ENCODE measurements at regions not wholly inside any gene's neighbourhood (a gene's known extent, or its start where the extent isn't known, plus 50 kb on each side); places are given as distances from the start of the nearest gene placed in this dataset.

DNA sequence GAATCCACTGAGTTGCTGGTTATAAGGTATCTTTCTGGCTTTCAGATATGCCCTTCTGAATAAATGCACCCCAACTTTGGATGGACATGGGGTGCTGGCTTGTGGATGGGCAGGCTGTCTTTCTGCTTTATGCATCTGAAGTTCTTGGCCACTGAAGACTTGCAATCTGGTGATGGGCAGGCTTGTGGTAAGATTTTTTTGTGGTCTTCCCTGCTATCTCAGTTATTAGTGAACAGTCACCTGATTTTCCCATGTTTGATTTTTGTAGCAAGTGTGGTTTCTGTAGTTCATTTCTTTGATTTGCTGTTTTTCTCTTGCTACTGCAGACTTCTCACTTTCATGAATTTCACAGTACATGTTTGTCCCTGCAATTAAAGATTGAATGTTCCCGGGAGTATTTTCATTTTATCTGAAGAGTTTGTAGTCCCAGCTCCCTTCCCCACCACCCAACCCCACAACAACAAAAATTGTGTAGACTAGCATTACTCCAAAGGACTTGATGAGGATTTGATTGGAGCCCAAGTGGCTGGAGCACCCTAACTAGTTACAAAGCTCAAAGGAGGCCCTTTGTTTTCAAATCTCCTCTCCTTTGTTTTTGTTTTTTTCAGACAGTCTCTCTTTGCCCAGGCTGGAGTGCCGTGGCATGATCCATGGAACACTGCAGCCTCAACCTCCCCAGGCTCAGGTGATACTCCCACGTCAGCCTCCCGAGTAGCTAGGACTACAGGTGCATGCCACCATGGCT lies 63.6 kb upstream of the MGAT5 start:
- Mint-ChIP-seq H3K9me3 (peaks cover 3% of the 10 kb centered on the region), H3K4me1 (peaks cover 48% of the 10 kb centered on the region), H3K27ac (no peak overlapping the region), H3K36me3 (no peaks in the 10 kb centered on the region), H3K4me3 (no peak overlapping the region)
- ATAC-seq (no peak), DNase-seq (ENCODE audit: low spot score in 2 of 2) (no peak)

GRCh38 chr2:134190807-134191203 lies 63.1 kb upstream of the MGAT5 start:
- Mint-ChIP-seq H3K9me3 (peaks cover 3% of the 10 kb centered on the region), H3K4me3 (no peak overlapping the region), H3K4me1 (peaks cover 48% of the 10 kb centered on the region), H3K27ac (no peak overlapping the region), H3K36me3 (no peaks in the 10 kb centered on the region)
- ATAC-seq (no peak), DNase-seq (ENCODE audit: low spot score in 2 of 2) (no peak)

DNA sequence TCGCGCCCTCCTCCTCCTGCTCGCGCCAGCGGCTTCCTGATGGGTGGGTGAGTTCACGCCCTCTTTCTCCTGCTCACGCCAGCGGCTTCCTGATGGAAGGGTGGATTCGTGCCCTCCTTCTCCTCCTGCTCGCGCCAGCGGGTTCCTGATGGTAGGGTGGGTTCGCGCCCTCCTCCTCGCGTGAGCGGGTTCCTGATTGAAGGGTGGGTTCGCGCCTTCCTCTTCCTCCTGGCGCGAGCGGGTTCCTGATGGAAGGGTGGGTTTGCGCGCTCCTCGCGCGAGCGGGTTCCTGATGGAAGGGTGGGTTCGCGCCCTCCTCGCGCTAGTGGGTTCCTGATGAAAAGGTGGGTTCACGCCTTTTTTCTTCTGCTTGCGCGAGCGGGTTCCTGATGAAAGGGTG lies 62.0 kb upstream of the MGAT5 start:
- peaks cover 40% of the 10 kb centered on the region for H3K4me1 Mint-ChIP-seq
- H3K4me3 Mint-ChIP-seq, result no peak overlapping the region
- H3K36me3 Mint-ChIP-seq, result no peaks in the 10 kb centered on the region
- no peak for DNase-seq (ENCODE audit: low spot score in 2 of 2)
- H3K9me3 Mint-ChIP-seq, result peaks cover 3% of the 10 kb centered on the region
- ATAC-seq, result no peak
- H3K27ac Mint-ChIP-seq, result no peak overlapping the region

DNA sequence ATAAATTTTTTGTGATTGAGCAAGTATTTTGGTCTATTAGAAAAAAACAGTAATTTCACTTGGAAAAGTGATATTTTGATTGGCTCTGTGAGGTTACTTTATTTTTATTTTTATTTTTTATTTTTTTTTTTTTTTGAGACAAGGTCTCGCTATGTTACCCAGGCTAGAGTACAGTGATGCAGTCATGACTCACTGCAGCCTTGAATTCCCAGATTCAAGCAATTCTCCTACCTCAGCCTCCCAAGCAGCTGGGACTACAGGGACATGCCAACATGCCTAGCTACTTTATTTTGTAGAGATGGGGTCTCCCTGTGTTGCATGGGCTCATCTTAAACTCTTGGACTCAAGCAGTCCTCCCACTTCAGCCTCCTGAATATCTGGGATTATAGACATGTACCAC lies 60.9 kb upstream of the MGAT5 start:
- Mint-ChIP-seq H3K36me3 (no peaks in the 10 kb centered on the region), H3K4me3 (no peak overlapping the region), H3K4me1 (peaks cover 43% of the 10 kb centered on the region), H3K9me3 (peaks cover 3% of the 10 kb centered on the region), H3K27ac (no peak overlapping the region)
- DNase-seq (ENCODE audit: low spot score in 2 of 2), result no peak
- ATAC-seq, result no peak

DNA sequence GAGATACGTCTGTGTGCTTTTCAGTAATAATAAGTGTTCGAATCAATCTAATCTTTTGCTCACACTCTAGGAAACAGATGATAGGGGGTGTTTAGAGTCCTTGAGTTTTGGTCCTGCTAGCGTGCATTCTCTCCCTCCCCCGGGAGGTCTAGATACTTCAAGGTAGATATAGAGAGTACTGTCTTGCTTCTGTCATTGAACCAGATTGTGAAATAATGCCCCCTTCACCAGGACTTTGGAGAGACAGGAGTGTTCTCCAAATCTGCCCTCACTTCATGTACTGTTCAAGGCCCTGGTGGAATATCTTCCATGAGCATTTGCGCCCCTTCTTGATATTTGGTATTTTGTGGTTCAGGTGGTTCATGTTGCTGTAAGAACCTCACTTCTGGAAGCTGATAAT lies 59.4 kb upstream of the MGAT5 start:
- no peak for DNase-seq (ENCODE audit: low spot score in 2 of 2)
- Mint-ChIP-seq H3K36me3 (no peaks in the 10 kb centered on the region), H3K4me3 (no peak overlapping the region), H3K4me1 (peaks cover 58% of the 10 kb centered on the region), H3K27ac (no peak overlapping the region), H3K9me3 (peaks cover 3% of the 10 kb centered on the region)
- no peak for ATAC-seq

DNA sequence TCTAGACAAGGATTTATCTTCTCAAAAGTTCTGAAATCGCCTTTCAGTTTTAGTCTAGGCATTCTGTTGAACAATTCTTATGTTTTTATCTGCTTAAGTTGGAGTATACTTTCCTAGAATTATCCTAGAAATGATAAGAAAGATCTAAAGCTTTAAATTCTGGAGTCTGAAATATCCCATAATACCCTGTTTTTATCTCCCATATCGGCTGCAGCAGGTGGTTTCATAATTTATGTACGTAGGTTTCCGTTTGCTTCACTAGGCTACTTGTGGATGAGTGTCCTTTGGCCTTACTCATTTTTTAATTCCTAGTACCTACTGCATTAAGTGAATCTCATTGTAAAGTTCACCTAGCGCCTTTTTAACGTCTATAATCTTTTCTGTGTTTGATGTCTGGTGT lies 58.5 kb upstream of the MGAT5 start:
- DNase-seq (ENCODE audit: low spot score in 2 of 2) (no peak), ATAC-seq (peak; percentile 43)
- no peak overlapping the region for H3K27ac Mint-ChIP-seq
- no peak overlapping the region for H3K4me3 Mint-ChIP-seq
- peaks cover 60% of the 10 kb centered on the region for H3K4me1 Mint-ChIP-seq
- peaks cover 3% of the 10 kb centered on the region for H3K9me3 Mint-ChIP-seq
- no peaks in the 10 kb centered on the region for H3K36me3 Mint-ChIP-seq

GRCh38 chr2:134197445-134197844 lies 56.4 kb upstream of the MGAT5 start:
- H3K9me3 Mint-ChIP-seq, result no peaks in the 10 kb centered on the region
- H3K4me3 Mint-ChIP-seq, result peak overlapping the region; percentile 47
- H3K27ac Mint-ChIP-seq, result peak overlapping the region; percentile 65

GRCh38 chr2:134198006-134198634 lies 55.8 kb upstream of the MGAT5 start:
- Mint-ChIP-seq H3K4me3 (peak overlapping the region; percentile 47), H3K36me3 (no peaks in the 10 kb centered on the region), H3K4me1 (peaks cover 62% of the 10 kb centered on the region), H3K27ac (peak overlapping the region; percentile 65), H3K9me3 (no peaks in the 10 kb centered on the region)
- DNase-seq (ENCODE audit: low spot score in 2 of 2) (no peak), ATAC-seq (peak; percentile 57)

More at GRCh38 chr2:134197445-134197844, 56.4 kb upstream of the MGAT5 start:
- H3K36me3 Mint-ChIP-seq, result no peaks in the 10 kb centered on the region
- ATAC-seq (peak; percentile 32), DNase-seq (ENCODE audit: low spot score in 2 of 2) (no peak)
- peaks cover 62% of the 10 kb centered on the region for H3K4me1 Mint-ChIP-seq

DNA sequence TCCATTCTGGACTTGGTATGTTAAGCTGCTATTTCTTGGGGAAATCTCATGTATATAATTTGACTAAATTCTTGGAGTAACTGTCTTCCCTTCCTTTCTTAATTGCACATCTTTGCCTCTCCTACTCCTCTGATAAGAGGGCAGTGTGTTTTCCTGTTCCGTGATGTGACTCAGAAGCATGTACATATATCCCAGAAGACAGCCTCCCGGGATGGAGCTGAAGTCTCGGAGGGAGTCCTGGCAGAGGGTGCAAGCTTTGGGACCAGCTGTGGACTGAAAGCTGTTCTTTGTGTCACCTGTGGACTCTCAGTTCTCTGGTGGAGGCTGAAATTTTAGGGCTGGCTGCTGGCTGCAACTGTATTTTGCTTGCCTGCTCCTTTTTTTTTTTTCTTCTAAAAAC lies 54.7 kb upstream of the MGAT5 start:
- Mint-ChIP-seq H3K27ac (no peak overlapping the region), H3K4me1 (peaks cover 59% of the 10 kb centered on the region)

DNA sequence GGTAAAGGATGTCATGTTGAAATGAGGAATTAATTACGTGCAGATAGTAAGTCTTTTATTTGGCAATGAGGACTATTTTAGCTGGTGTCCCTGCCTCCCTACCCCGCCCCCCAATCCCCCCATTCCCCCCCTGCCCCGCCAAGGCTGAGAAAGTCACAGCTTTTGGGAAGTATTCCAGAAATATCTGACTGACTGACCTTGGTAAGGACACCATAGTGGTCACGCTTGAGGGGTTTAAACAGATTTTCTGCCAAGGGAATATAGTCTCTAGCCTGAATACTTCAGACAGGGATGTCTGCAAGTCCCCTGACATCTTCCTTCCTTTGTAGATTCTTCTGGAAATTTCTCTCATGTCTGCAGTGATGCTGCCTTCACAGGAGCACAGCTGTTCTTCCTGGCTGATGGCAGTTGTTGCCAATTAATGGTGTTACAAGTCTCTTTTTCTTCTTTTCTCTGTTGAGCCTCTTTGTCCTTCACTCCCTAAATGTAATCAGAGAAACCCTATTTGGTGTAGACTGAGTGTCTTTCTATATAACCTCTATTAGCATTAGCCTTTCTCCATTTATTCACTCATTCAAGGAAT lies 53.7 kb upstream of the MGAT5 start:
- no peak overlapping the region for H3K4me3 Mint-ChIP-seq
- DNase-seq (ENCODE audit: low spot score in 2 of 2) (no peak), ATAC-seq (no peak)
- peaks cover 50% of the 10 kb centered on the region for H3K4me1 Mint-ChIP-seq
- no peak overlapping the region for H3K27ac Mint-ChIP-seq
- no peaks in the 10 kb centered on the region for H3K36me3 Mint-ChIP-seq
- H3K9me3 Mint-ChIP-seq, result no peaks in the 10 kb centered on the region

More for the DNA sequence above, 54.7 kb upstream of the MGAT5 start:
- ATAC-seq (no peak), DNase-seq (ENCODE audit: low spot score in 2 of 2) (no peak)
- no peaks in the 10 kb centered on the region for H3K36me3 Mint-ChIP-seq
- H3K9me3 Mint-ChIP-seq, result no peaks in the 10 kb centered on the region
- H3K4me3 Mint-ChIP-seq, result no peak overlapping the region

GRCh38 chr2:134201533-134201932 lies 52.3 kb upstream of the MGAT5 start:
- Mint-ChIP-seq H3K36me3 (no peaks in the 10 kb centered on the region), H3K4me1 (peaks cover 43% of the 10 kb centered on the region), H3K27ac (no peak overlapping the region), H3K9me3 (no peaks in the 10 kb centered on the region), H3K4me3 (no peak overlapping the region)
- no peak for ATAC-seq
- no peak for DNase-seq (ENCODE audit: low spot score in 2 of 2)

DNA sequence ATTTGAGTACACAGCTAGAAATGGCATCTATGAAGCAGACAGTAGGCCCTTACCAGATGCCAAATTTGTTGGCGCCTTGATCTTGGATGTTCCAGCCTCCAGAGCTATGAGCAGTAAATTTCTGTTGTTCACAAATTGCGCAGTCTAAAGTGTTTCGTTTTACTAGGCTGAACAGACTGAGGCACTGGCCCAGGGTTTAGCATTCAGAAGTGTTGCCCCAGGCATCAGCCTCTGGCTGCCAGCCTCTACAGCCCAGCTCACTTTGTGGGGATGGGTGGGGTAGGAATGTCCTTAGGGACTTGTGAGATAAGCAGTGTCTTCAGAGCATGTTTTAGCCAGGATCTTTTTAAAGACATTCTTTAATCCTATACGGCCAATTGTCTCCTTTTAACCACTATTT lies 51.5 kb upstream of the MGAT5 start:
- Mint-ChIP-seq H3K27ac (no peak overlapping the region), H3K4me1 (peaks cover 37% of the 10 kb centered on the region)

GRCh38 chr2:134203175-134203574 lies 50.7 kb upstream of the MGAT5 start:
- DNase-seq (ENCODE audit: low spot score in 2 of 2), result no peak
- Mint-ChIP-seq H3K27ac (no peak overlapping the region), H3K36me3 (no peaks in the 10 kb centered on the region), H3K4me1 (peaks cover 29% of the 10 kb centered on the region), H3K4me3 (no peak overlapping the region), H3K9me3 (no peaks in the 10 kb centered on the region)
- ATAC-seq, result no peak

More for the DNA sequence above, 51.5 kb upstream of the MGAT5 start:
- no peaks in the 10 kb centered on the region for H3K36me3 Mint-ChIP-seq
- H3K4me3 Mint-ChIP-seq, result no peak overlapping the region
- DNase-seq (ENCODE audit: low spot score in 2 of 2) (no peak), ATAC-seq (no peak)
- no peaks in the 10 kb centered on the region for H3K9me3 Mint-ChIP-seq
